HG03095 (cell line): ENCODE measurements at regions not wholly inside any gene's neighbourhood (a gene's known extent, or its start where the extent isn't known, plus 50 kb on each side); places are given as distances from the start of the nearest gene placed in this dataset.
"Not testable (repeated sequence)": the region's sequence is repeated elsewhere in the genome, so short reads cannot be mapped to it uniquely, and the experiment has no call there.

ENCODE experiments used
- ATAC-seq: cut with Tn5 transposase; IDR thresholded peaks from one replicate; pipeline ENCODE4 v1.9.1; 2021; ENCODE audit warnings: moderate library complexity; ENCODE audit not compliant: unreplicated experiment

GRCh38 chr12:128078301-128078971 is 188.5 kb upstream of the TMEM132C start:
- ATAC-seq, result no peak

- ATAC-seq, result no peak
These were observed 187.5 kb upstream of the TMEM132C start for GRCh38 chr12:128079446-128079845.

GRCh38 chr12:128083132-128083729 is 183.7 kb upstream of the TMEM132C start:
- ATAC-seq, result no peak

- ATAC-seq, result no peak
These were observed 178.0 kb upstream of the TMEM132C start for GRCh38 chr12:128088926-128089325.

- no peak for ATAC-seq
These were observed 177.0 kb upstream of the TMEM132C start for GRCh38 chr12:128089961-128090360.

- no peak for ATAC-seq
These were observed 175.8 kb upstream of the TMEM132C start for GRCh38 chr12:128091101-128091720.

- no peak for ATAC-seq
These were observed 175.0 kb upstream of the TMEM132C start for GRCh38 chr12:128091951-128092382.

GRCh38 chr12:128098730-128099129 is 168.2 kb upstream of the TMEM132C start:
- ATAC-seq, result no peak

- ATAC-seq, result no peak
These were observed 163.8 kb upstream of the TMEM132C start for GRCh38 chr12:128103152-128103551.

- no peak for ATAC-seq
These were observed 157.7 kb upstream of the TMEM132C start for GRCh38 chr12:128109236-128109635.

GRCh38 chr12:128109636-128110035 is 157.3 kb upstream of the TMEM132C start:
- no peak for ATAC-seq

- ATAC-seq, result no peak
These were observed 155.6 kb upstream of the TMEM132C start for GRCh38 chr12:128111333-128111732.

- ATAC-seq, result no peak
These were observed 155.0 kb upstream of the TMEM132C start for GRCh38 chr12:128111951-128112350.

GRCh38 chr12:128113250-128113649 is 153.7 kb upstream of the TMEM132C start:
- ATAC-seq, result not testable (repeated sequence)

- ATAC-seq, result no peak
These were observed 152.5 kb upstream of the TMEM132C start for GRCh38 chr12:128114485-128114884.

GRCh38 chr12:128116537-128116936 is 150.4 kb upstream of the TMEM132C start:
- ATAC-seq, result no peak

GRCh38 chr12:128120035-128120434 is 146.9 kb upstream of the TMEM132C start:
- no peak for ATAC-seq

- ATAC-seq, result no peak
These were observed 145.5 kb upstream of the TMEM132C start for GRCh38 chr12:128121424-128121823.

GRCh38 chr12:128123096-128123495 is 143.9 kb upstream of the TMEM132C start:
- ATAC-seq, result no peak

- ATAC-seq, result no peak
These were observed 135.0 kb upstream of the TMEM132C start for GRCh38 chr12:128131955-128132354.

- no peak for ATAC-seq
These were observed 133.5 kb upstream of the TMEM132C start for GRCh38 chr12:128133321-128134073.

GRCh38 chr12:128137140-128137539 is 129.8 kb upstream of the TMEM132C start:
- no peak for ATAC-seq
